GM18520 (cell line): ENCODE measurements at regions not wholly inside any gene's neighbourhood (a gene's known extent, or its start where the extent isn't known, plus 50 kb on each side); places are given as distances from the start of the nearest gene placed in this dataset.
"Not testable (repeated sequence)": the region's sequence is repeated elsewhere in the genome, so short reads cannot be mapped to it uniquely, and the experiment has no call there.

Source experiments
- ATAC-seq: cut with Tn5 transposase; IDR thresholded peaks from one replicate; pipeline ENCODE4 v1.9.1; 2021; ENCODE audit not compliant: unreplicated experiment

DNA sequence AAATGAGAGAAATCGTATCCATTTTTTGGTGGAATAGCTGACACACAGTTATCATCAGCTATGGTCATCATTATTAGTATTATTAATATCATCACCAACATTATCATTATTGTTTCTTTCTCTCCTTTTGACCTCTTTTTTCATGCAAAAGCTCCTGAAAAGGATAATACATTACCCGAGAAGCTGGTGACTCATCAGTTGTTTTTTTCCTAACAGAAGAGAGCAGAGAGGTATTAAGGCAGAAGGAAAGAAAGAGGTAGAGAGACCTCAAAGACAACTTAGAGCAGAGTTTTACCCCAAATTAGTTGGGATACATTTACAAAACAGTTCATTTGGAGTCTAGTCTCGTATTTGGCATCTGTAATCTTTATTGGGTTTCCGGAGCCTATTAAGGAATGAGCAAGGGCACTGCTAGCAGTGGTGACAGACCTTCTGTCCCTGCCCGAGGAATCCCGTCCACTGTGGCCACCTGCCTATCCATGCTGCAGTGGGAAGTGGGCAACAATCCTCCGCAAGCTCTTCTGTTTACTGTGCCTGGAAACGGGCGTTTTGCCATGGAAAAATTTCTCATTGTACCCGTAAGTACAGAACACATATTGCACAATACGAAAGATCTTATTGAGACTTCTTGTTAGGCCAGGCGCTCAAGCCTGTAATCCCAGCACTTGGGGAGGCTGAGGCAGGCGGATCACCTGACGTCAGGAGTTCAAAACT, 170.0 kb upstream of the MKLN1 start:
- no peak for ATAC-seq

- not testable (repeated sequence) for ATAC-seq
Observed at GRCh38 chr7:131158244-131158636, 169.4 kb upstream of the MKLN1 start.

GRCh38 chr7:131159961-131160361, 167.7 kb upstream of the MKLN1 start:
- ATAC-seq: no peak

- ATAC-seq: no peak
Observed at GRCh38 chr7:131161103-131161502, 166.6 kb upstream of the MKLN1 start.

DNA sequence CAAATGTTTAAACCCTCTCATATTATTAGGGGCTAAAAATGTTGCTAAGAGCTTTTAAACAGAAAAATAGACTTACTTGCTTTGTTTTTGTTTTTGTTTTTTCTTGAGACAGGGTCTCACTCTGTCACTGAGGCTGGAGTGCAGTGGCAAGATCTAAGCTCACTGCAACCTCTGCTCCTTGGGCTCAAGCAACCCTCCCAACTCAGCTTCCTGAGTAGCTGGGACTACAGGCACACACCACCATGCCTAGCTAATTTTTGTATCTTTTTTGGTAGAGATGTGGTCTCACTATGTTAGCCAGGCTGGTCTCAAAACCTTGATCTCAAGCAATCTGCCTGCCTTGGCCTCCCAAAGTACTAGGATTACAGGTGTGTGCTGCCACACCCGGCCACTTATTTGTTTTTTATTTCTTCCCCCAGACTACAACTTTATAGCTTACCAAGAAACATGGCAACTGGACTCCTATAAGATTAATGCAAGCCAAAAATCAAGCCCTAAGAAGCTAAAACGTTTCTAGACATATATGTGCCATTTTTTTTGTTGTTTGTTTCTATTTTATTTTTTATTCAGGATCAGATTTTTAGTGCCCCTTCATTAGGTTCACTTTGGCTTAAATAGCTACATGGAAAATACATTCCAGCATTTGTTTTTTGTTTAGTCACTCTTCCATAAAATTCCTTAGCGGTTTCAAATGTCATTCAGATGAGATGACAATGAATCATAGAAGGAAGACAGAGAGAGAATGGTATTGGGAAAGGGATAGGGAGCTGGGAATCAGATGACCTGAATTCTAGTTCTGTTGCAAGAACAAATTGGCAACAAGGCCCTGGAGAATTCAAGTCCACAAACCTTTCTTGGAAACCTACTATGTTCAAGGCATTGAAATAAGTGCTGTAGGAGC, 163.4 kb upstream of the MKLN1 start:
- no peak for ATAC-seq

GRCh38 chr7:131166066-131166465, 161.6 kb upstream of the MKLN1 start:
- ATAC-seq: no peak

DNA sequence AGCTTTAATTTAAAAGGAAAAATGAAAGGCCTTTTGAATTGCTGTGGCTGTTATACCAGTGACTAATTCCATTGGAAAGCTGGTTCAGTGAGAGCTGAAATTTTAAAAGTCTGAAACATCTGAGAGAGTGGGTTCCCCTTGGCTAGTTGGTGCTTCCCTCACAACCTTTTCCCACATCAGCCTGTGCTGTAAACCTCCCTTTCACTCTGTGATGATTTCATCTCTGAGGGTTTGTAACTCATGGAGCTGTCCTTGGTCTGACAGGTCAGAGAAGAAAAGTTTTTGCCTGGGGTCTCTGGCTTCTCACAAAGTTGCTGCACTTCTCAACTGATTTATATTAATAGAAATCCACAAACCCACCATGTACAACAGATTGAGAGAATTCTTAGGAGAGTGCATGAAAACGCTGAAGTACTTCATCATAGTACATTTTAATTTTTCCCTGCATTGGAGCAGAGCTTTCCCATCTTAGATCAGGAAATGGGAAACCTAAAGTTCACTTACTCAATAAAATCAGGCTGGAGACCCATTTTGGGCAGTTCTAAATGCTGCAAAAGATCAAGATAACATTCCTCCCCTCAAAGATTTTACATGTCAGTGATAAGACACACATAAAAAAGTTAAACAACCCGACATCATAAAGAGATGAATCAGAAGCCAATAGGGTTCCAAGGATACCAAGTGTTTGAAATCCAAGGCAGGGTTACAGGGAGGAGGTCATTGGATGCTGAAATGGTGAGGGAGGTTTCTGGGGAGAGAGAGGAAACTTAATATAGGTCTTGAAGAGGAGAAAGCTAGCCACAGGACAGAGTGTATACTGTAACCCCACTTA, 157.0 kb upstream of the MKLN1 start:
- ATAC-seq: no peak

- no peak for ATAC-seq
Observed at GRCh38 chr7:131173145-131173890, 154.4 kb upstream of the MKLN1 start.

- ATAC-seq: no peak
Observed at GRCh38 chr7:131174391-131174790, 153.3 kb upstream of the MKLN1 start.

DNA sequence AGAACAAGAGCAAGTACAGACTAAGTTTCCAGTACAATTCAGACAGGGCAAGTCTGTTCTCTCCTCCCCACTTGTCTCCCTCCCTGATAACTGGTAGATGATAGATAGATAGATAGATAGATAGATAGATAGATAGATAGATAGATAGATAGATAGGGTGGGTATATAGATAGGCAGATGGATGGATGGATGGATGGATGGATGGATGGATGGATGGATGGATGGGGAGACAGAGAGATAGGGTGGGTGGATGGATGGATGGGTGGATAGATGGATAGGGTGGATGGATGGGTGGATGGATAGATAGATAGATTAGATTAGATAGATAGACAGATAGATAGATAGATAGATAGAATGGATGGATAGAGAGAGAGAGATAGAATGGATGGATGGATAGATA, 152.8 kb upstream of the MKLN1 start:
- ATAC-seq: no peak

GRCh38 chr7:131182446-131183058, 145.1 kb upstream of the MKLN1 start:
- no peak for ATAC-seq

DNA sequence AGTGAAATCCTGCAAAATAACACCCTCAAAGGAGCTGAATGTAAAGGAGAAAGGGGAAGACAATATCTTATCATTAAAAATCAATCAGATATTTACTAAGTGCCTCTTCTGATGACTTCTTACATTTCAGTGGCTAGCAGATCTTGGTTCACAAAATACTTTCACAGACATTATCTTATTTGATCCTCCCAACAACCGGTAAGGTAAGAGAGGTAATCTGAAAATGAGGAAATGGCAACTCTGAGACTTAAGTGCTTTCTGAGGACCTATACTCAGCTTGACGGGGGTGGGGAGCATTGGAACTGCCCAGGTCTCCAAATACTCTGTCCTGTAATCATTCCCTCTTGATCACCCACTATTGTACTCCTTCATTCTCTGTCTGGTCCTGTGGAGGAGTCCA, 144.6 kb upstream of the MKLN1 start:
- ATAC-seq: no peak

DNA sequence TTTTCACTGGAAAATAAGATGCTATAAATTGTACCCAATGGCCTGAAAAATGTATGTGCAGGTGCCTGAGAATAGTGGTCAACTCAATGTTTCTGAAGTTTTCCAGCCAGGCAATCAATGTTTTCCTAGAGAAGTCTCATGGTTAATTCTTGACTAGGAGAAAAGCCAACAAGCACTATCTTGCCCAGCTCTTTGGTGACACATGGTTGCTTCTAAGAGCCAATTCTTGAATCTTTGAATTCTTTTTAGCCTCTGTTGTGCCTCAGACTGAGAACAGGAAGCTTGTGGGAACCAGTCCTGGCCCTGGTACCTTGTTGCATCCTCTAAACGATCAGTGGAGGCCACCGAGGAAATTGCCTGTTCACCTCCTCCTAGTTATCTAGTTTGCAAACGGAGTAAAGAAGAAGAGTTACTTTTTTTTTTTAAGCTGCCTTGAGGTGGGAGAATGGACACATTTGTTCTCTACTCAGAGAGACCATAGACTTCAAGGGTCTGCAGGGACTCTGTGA, 144.0 kb upstream of the MKLN1 start:
- ATAC-seq: no peak

DNA sequence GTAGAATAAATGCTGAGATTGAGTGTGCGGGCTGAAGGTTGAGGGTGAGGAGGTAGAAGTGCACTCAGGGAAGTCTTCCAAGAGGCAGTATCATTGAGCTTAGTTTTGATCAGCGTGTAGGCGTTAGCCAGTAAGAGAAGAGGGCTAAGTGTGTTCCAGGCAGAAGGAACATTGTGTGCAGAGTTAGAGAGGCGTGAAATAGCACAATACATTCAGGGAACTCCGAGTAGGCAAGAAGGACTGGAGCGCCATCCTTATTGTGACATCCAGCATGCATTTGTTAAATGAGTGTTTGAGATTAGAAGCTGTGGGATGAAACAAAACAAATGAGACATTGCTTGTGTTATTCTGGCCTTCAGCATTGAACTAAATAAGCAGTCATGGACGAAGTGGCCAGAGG, 140.9 kb upstream of the MKLN1 start:
- ATAC-seq: no peak

- ATAC-seq: peak; percentile 76
Observed at GRCh38 chr7:131188367-131189339, 139.0 kb upstream of the MKLN1 start.

DNA sequence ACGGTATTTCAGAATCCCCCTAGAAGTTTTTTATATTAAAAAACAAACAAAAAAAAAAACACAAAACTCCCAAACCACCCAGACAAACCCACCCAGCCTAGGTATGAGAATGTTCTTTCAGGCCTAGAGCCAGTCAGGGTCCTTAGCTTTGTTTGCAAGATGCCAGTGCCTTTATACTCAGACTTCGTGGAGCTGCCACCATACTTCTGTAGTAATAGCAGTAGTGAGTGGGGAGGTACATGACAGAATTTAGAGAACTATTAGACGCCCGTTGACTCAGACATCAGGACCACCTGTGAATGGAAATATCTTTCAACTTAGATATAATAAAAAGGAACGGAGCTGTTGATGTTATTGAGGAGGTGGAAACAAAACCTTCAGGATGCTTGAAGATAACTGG, 138.2 kb upstream of the MKLN1 start:
- ATAC-seq: no peak

DNA sequence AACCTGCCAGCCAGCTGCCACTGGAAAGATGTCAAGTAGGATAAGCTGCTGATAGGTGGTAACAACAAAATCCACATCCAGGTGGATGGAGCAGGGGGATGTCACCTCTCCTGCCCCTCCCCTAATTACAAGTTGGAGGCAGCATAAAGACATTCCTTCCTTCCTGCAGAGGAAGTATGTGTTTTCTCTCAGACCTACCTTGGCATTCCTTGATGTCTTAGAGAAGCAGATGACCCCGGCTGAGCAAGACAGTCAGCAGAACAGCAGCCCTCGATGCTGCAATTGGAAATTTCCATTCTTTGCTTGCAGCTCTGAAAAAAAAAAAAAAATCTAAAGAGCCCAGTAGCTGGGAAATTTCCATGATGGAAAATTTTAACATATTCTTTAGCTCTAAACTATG, 137.5 kb upstream of the MKLN1 start:
- ATAC-seq: no peak

DNA sequence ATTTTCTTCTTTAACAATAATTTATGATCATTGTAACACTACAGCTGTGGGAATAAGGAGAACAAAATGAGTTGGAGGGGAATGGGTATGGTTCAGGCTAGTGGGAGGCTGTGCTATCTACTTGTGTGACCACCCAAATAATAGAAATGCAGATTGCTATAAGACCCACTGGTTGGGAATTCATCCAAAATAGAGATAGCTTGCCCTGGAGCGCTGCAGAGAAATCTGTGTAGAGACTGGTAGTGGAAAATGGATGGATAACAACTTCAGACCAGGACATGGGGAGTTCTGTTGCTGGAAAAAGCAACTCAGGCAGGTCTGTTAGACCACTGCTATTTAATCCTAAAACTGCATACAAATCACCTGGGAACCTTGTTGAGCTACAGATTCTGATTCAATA, 137.1 kb upstream of the MKLN1 start:
- no peak for ATAC-seq
